CD4-positive, alpha-beta T cell treated with Interleukin-17A for 1 hour (primary cell): ENCODE measurements at regions not wholly inside any gene's neighbourhood (a gene's known extent, or its start where the extent isn't known, plus 50 kb on each side); places are given as distances from the start of the nearest gene placed in this dataset.
"Not testable (repeated sequence)": the region's sequence is repeated elsewhere in the genome, so short reads cannot be mapped to it uniquely, and the experiment has no call there.

ENCODE experiments used
- DNase-seq: peaks from one replicate; pipeline ENCODE4 v3.0.0-alpha.2; 2020

GRCh38 chr14:84065811-84066210, 1464.1 kb upstream of the FLRT2 start:
- DNase-seq: no peak

GRCh38 chr14:84068288-84068687, 1461.7 kb upstream of the FLRT2 start:
- no peak for DNase-seq

- no peak for DNase-seq
Observed at GRCh38 chr14:84071061-84071460, 1458.9 kb upstream of the FLRT2 start.

GRCh38 chr14:84074626-84075025, 1455.3 kb upstream of the FLRT2 start:
- DNase-seq: no peak

GRCh38 chr14:84080944-84081343, 1449.0 kb upstream of the FLRT2 start:
- no peak for DNase-seq

DNA sequence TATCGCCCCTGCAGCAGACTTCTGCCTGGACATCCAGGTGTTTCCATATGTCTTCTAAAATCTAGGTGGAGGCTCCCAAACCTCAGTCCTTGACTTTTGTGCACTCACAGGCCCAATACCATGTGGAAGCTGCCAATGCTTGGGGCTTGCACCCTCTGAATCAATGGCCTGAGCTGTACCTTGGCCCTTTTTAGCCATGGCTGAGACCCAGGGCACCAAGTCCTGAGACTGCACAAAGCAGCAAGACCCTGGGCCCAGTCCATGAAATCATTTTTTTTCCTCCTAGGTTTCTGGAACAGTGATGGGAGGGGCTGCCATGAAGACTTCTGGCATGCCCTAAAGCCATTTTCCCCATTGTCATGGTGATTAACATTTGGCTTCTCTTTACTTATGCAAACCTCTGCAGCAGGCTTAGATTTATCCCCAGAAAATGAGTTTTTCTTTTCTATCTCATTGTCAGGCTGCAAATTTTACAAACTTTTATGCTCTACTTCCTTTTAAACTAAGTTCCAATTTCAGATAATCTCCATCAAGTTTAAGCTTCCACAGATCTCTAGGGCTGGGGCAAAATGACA, 1445.8 kb upstream of the FLRT2 start:
- DNase-seq: no peak

- no peak for DNase-seq
Observed at GRCh38 chr14:84085493-84085892, 1444.5 kb upstream of the FLRT2 start.

DNA sequence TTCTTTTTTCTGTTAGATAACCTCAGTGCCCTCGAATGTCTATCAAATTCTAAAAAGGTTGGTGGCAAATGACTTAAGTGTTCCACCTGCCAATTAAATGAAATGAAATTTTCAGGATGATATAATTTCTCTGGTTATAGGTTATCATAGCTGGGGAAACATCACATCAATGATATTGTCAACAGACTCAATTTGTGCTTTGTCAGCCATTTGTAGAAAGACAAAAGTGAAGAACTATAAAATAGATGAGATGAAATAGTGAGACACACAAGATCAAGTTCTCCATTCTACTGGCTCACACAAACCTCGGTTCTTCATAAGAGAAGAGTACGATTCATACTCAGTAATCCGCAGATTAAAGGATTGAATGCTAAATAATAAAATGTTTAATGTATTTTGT, 1443.2 kb upstream of the FLRT2 start:
- no peak for DNase-seq

- DNase-seq: no peak
Observed at GRCh38 chr14:84087986-84088531, 1441.9 kb upstream of the FLRT2 start.

DNA sequence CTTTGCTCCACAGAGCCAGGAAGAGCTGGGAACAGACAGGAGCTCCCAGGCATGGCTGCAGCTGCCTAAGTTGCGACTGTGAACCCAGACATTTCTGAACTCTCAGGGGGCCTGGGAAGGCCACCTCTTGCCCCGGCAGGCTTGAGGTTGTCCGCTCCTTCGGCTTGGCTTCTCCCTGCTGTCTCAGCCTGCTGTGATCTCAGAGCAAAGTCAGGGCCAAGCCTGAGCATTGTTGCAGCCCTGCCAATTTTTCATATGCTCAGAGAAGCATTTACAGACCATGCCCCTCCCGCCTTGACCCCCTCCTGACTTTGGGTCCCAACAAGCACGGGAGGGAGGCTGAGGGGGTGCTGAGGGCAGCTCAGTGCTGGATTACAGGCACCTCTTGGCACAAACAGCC, 1439.1 kb upstream of the FLRT2 start:
- no peak for DNase-seq

- no peak for DNase-seq
Observed at GRCh38 chr14:84095681-84096080, 1434.3 kb upstream of the FLRT2 start.

DNA sequence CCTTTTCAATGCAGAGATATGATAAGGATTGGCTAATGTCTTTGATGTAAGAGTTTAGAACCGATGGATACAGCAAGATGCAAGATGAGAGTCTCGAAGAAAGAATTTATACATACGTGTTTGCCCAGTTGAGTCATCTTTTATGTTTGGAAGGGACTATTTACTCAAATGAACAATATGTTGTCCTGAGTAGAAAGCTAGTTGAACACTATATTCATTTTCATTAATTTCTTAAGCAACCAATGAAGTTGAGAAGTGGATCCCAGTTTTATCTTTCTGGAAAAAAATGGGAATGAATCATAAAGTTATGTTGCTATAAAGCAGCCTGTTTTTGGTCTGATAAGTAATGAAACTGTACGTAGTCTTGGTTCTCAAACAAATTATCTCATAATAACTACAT, 1431.7 kb upstream of the FLRT2 start:
- no peak for DNase-seq

GRCh38 chr14:84099560-84099959, 1430.4 kb upstream of the FLRT2 start:
- not testable (repeated sequence) for DNase-seq

DNA sequence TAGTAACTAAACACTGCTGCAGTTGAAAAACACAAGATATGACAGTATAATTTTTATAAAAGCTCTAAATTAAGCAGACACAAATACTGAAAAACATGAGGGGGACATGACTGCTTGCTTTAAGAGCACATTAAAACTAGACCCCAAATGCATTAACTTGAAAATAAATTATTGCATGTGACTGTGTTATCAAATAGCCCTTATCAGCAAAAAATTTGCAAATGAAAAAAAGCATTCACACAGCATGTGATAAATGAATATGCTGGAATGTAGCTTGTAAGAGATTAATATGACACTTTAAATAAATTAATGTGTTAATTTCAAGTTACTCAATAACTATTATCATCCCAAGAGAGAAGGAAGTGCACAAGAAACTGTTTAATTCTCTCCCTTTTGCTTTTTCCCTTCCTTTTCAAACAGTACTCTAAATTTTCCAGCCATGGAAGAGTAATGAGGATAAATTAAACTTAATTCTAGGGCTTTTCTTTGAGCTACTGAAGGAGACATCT, 1422.1 kb upstream of the FLRT2 start:
- DNase-seq: no peak

- no peak for DNase-seq
Observed at GRCh38 chr14:84108746-84109457, 1421.0 kb upstream of the FLRT2 start.

GRCh38 chr14:84112589-84112988, 1417.4 kb upstream of the FLRT2 start:
- DNase-seq: no peak

DNA sequence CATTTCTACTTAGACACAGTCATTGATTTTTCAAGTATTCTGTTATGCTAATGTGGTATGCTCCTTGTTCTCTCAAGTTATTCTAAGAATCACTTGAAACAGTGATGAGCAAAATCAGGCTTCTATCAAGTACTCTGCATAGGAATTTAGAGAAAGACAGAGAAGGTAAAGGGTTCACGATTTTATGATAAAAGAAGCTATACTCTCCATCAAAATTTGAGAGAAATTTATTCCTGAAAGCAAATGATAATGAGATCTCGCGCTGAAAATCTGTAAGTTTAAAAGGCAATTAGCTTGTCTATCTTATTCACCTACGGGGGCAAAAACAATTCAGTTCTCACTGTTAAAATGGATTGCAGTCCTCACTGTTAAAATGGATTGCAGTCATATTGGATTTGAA, 1404.3 kb upstream of the FLRT2 start:
- no peak for DNase-seq

GRCh38 chr14:84127495-84127894, 1402.4 kb upstream of the FLRT2 start:
- DNase-seq: no peak

DNA sequence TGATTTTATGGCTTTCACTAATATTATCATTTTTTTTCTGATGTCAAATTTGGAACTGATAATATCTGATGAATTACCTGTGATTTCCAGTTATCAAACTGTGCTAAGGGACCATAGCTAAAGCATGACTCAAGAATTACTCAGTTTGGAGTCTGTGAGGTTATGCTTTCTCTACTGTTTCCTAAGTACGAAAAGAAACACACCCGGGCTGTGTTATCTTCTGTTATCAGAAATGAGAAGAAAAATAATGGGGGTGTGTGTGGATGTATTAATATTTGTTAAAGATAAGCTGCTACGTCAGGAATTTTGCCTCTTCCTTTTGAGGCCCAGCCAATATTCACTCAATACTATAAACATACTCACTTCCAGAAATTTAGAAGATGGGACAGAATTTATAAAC, 1401.9 kb upstream of the FLRT2 start:
- no peak for DNase-seq

DNA sequence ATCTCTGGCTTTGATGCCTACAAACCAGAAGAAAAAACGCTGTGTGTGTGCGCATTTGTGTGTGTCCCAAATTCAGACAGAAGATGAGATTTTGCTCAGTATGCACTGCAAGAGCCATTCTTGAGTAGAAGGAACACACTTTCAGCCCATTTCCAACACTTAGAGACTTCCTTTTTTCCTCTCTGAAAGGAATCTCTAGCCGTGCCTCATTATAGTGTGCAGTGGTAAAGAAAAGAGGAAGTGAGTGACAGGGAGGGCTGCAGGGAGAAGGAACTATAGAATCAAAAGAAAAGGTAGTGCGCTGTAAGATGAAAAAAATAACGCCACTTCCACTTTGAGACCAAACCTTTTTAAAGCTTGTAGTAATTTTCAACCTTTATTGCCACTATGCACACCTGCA, 1400.9 kb upstream of the FLRT2 start:
- DNase-seq: no peak

- no peak for DNase-seq
Observed at GRCh38 chr14:84129941-84130340, 1400.0 kb upstream of the FLRT2 start.

DNA sequence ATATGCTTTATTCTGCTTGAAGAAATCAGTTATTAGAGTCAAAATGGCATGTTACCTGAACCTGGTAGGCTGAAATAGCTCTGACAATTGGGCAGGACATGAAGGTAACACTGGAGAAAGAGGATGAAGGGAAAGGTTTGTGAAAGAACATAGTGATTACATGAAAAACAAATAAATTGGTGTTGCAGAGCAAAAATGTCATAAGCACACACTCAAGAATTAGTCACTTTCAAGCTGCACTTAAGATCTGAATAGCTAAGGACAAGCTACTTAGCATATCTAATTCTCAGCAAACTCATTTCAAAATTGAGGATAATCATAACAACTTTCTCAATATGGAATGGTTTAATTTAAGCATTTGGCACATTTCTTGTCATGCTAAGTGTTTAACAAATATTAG, 1398.0 kb upstream of the FLRT2 start:
- no peak for DNase-seq

- DNase-seq: no peak
Observed at GRCh38 chr14:84144166-84144565, 1385.8 kb upstream of the FLRT2 start.

- DNase-seq: no peak
Observed at GRCh38 chr14:84152452-84152851, 1377.5 kb upstream of the FLRT2 start.

DNA sequence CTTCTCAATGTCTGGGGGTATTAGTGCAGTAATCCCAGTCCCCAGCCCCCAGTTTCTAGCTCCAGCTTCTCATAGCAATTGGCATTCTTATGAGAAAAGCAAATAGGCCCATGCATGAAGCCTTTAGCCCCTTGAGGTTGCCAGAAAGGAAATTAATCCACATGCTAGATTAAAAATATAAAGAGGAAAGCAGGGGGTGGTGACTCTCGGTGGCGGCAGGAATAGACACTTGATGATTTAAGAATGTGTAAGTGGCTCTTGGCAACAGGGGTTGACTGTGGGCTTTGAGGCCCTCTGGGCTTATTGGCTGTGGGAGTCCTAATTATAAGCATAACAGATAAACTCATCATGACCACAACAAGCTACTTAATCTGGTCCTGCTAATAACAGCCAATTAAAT, 1367.3 kb upstream of the FLRT2 start:
- no peak for DNase-seq
